Activated CD8-positive, alpha-beta memory T cell treated with anti-CD3 and anti-CD28 coated beads for 24 hours (primary cell): ENCODE measurements at regions not wholly inside any gene's neighbourhood (a gene's known extent, or its start where the extent isn't known, plus 50 kb on each side); places are given as distances from the start of the nearest gene placed in this dataset.
"Not testable (repeated sequence)": the region's sequence is repeated elsewhere in the genome, so short reads cannot be mapped to it uniquely, and the experiment has no call there.

Source experiments
- DNase-seq: peaks from one replicate; pipeline ENCODE4 v3.0.0-alpha.2; 2020

- DNase-seq, result no peak
These were observed 429.0 kb downstream of the PREX1 start for GRCh38 chr20:48398506-48399449.

GRCh38 chr20:48396981-48397861 lies 430.6 kb downstream of the PREX1 start:
- not testable (repeated sequence) for DNase-seq

- DNase-seq, result no peak
These were observed 431.8 kb downstream of the PREX1 start for GRCh38 chr20:48395816-48396546.

- DNase-seq, result no peak
These were observed 433.3 kb downstream of the PREX1 start for GRCh38 chr20:48394415-48395081.

- DNase-seq, result no peak
These were observed 434.0 kb downstream of the PREX1 start for GRCh38 chr20:48393737-48394314.

- DNase-seq, result no peak
These were observed 434.5 kb downstream of the PREX1 start for GRCh38 chr20:48393311-48393685.

- no peak for DNase-seq
These were observed 435.1 kb downstream of the PREX1 start for GRCh38 chr20:48392407-48393310.

GRCh38 chr20:48390981-48391380 lies 436.8 kb downstream of the PREX1 start:
- no peak for DNase-seq

GRCh38 chr20:48387675-48388074 lies 440.1 kb downstream of the PREX1 start:
- DNase-seq, result no peak

- DNase-seq, result no peak
These were observed 442.3 kb downstream of the PREX1 start for GRCh38 chr20:48385527-48385926.

- DNase-seq, result no peak
These were observed 442.7 kb downstream of the PREX1 start for GRCh38 chr20:48385114-48385513.

GRCh38 chr20:48384147-48384818 lies 443.5 kb downstream of the PREX1 start:
- no peak for DNase-seq

GRCh38 chr20:48383252-48383651 lies 444.5 kb downstream of the PREX1 start:
- no peak for DNase-seq

GRCh38 chr20:48382304-48382703 lies 445.5 kb downstream of the PREX1 start:
- no peak for DNase-seq

- DNase-seq, result no peak
These were observed 446.3 kb downstream of the PREX1 start for GRCh38 chr20:48381353-48382120.

GRCh38 chr20:48380661-48381060 lies 447.1 kb downstream of the PREX1 start:
- no peak for DNase-seq

GRCh38 chr20:48378976-48379675 lies 448.7 kb downstream of the PREX1 start:
- DNase-seq, result no peak

GRCh38 chr20:48377940-48378339 lies 449.9 kb downstream of the PREX1 start:
- no peak for DNase-seq

GRCh38 chr20:48375804-48376203 lies 452.0 kb downstream of the PREX1 start:
- DNase-seq, result no peak
